IMR-90 (cell line): ENCODE measurements at regions not wholly inside any gene's neighbourhood (a gene's known extent, or its start where the extent isn't known, plus 50 kb on each side); places are given as distances from the start of the nearest gene placed in this dataset.
A peak's percentile ranks its signal among the peaks of the same experiment; 100 is the strongest.

Experiments used
- ATAC-seq: fragments of 200-7000 bp; cut with Tn5 transposase; 2 replicates; pipeline ENCODE4 v1.9.1; 2020; ENCODE audit warnings: low read depth, mild to moderate bottlenecking, moderate library complexity
- BruUV-seq: library from RNA; stranded (reverse); fragments of 400-500 nt; replicated peaks from 2 replicates; lab custom pipeline; 2021; lab: Mats Ljungman, UMichigan
- CTCF ChIA-PET: fragments of 300-600 bp; formaldehyde crosslinking; extraction: SDS; loops from one replicate; lab custom pipeline; 2021; ENCODE audit warnings: antibody characterized with exemption; lab: Yijun Ruan, JAX
- POLR2A ChIA-PET: fragments of 300-600 bp; sonication (Branson Sonifier 250); formaldehyde crosslinking; loops from one replicate; lab custom pipeline; 2022; ENCODE audit warnings: antibody characterized with exemption; ENCODE audit not compliant: unreplicated experiment; lab: Charles Lee
- DNase-seq: peaks from one replicate; pipeline ENCODE4 v3.0.0; 2013
- H2AFZ ChIP-seq: replicated peaks from 2 replicates; pipeline ENCODE3; 2013; ENCODE audit warnings: low read length, mild to moderate bottlenecking; ENCODE audit not compliant: poor library complexity
- H2AK5ac ChIP-seq: 2 replicates; pipeline ENCODE4 v1.6.1; 2013; ENCODE audit warnings: low read depth, low read length, inconsistent platforms
- H2AK9ac ChIP-seq: replicated peaks from 2 replicates; pipeline ENCODE3; 2013; ENCODE audit warnings: mild to moderate bottlenecking, low read depth, low read length, moderate library complexity; ENCODE audit not compliant: poor library complexity
- H2BK120ac ChIP-seq: 2 replicates; pipeline ENCODE4 v1.6.1; 2013; ENCODE audit warnings: low read depth, low read length, inconsistent platforms
- H2BK15ac ChIP-seq: 3 replicates; pipeline ENCODE4 v1.6.1; 2013; ENCODE audit warnings: low read depth, low read length, inconsistent platforms
- H2BK20ac ChIP-seq: 2 replicates; pipeline ENCODE4 v1.6.1; 2013; ENCODE audit warnings: low read depth, mild to moderate bottlenecking, inconsistent platforms, low read length, moderate library complexity
- H2BK5ac ChIP-seq: 2 replicates; pipeline ENCODE4 v1.6.1; 2013; ENCODE audit warnings: mild to moderate bottlenecking, low read depth, low read length, inconsistent platforms; ENCODE audit not compliant: poor library complexity, severe bottlenecking
- H3K14ac ChIP-seq: replicated peaks from 2 replicates; pipeline ENCODE4 v1.6.1; 2013; ENCODE audit warnings: low read depth, low read length, inconsistent platforms
- H3K18ac ChIP-seq: 2 replicates; pipeline ENCODE4 v1.6.1; 2013; ENCODE audit warnings: low read depth, low read length, control low read depth
- H3K23ac ChIP-seq: 2 replicates; pipeline ENCODE4 v1.6.1; 2013; ENCODE audit warnings: low read depth, low read length, inconsistent platforms
- H3K27ac ChIP-seq: 2 replicates; pipeline ENCODE4 v1.5.1; 2013; ENCODE audit warnings: mild to moderate bottlenecking, control low read depth, low read length; ENCODE audit not compliant: insufficient read depth
- H3K27me3 ChIP-seq: 2 replicates; pipeline ENCODE4 v1.6.1; 2013; ENCODE audit warnings: low read length; ENCODE audit not compliant: control insufficient read depth, insufficient read depth
- H3K36me3 ChIP-seq: 2 replicates; pipeline ENCODE4 v1.6.1; 2013; ENCODE audit warnings: low read length, mixed read lengths; ENCODE audit not compliant: control insufficient read depth, insufficient read depth
- H3K4ac ChIP-seq: 2 replicates; pipeline ENCODE4 v1.6.1; 2013; ENCODE audit warnings: low read depth, low read length, inconsistent platforms
- H3K4me1 ChIP-seq: 2 replicates; pipeline ENCODE4 v1.6.1; 2013; ENCODE audit warnings: low read length, mixed read lengths; ENCODE audit not compliant: control insufficient read depth, insufficient read depth
- H3K4me2 ChIP-seq: 2 replicates; pipeline ENCODE4 v1.6.1; 2013; ENCODE audit warnings: low read depth, mild to moderate bottlenecking, control low read depth, low read length, moderate library complexity
- H3K4me3 ChIP-seq: 2 replicates; pipeline ENCODE4 v1.5.1; 2013; ENCODE audit warnings: low read depth, mild to moderate bottlenecking, control low read depth, low read length, moderate library complexity; ENCODE audit not compliant: insufficient read depth
- H3K56ac ChIP-seq: 2 replicates; pipeline ENCODE4 v1.6.1; 2013; ENCODE audit warnings: low read length, inconsistent platforms; ENCODE audit not compliant: insufficient read depth; ENCODE audit errors: extremely low read depth
- H3K79me1 ChIP-seq, 2 experiments: 2 replicates each; pipeline ENCODE4 v1.6.1; 2013; ENCODE audit warnings: low read length in 2 of 2, inconsistent platforms in 1 of 2, low read depth in 1 of 2
- H3K9ac ChIP-seq: 2 replicates; pipeline ENCODE4 v1.6.1; 2013; ENCODE audit warnings: low read depth, low read length, control low read depth
- H3K9me1 ChIP-seq: 2 replicates; pipeline ENCODE4 v1.6.1; 2013; ENCODE audit warnings: low read length, inconsistent platforms; ENCODE audit not compliant: insufficient read depth
- H3K9me3 ChIP-seq: 2 replicates; pipeline ENCODE4 v1.6.1; 2013; ENCODE audit warnings: low read length; ENCODE audit not compliant: control insufficient read depth, insufficient read depth
- H4K20me1 ChIP-seq: 2 replicates; pipeline ENCODE4 v1.6.1; 2013; ENCODE audit warnings: low read length, inconsistent platforms; ENCODE audit not compliant: insufficient read depth
- H4K5ac ChIP-seq: 2 replicates; pipeline ENCODE4 v1.6.1; 2013; ENCODE audit warnings: mild to moderate bottlenecking, low read depth, low read length, control low read depth
- H4K8ac ChIP-seq, 2 experiments: 2 replicates each; pipeline ENCODE4 v1.6.1; 2013; ENCODE audit warnings: low read depth in 2 of 2, low read length in 2 of 2, control low read depth in 1 of 2, inconsistent platforms in 1 of 2
- H4K91ac ChIP-seq: 2 replicates; pipeline ENCODE4 v1.6.1; 2013; ENCODE audit warnings: low read depth, low read length, inconsistent platforms; ENCODE audit not compliant: insufficient read depth
- BHLHE40 ChIP-seq: fragments of 150-350 bp; IDR thresholded peaks from 2 replicates; pipeline ENCODE4 v1.6.1; 2016; ENCODE audit warnings: mild to moderate bottlenecking, low read depth, low read length
- CEBPB ChIP-seq: IDR thresholded peaks from 2 replicates; pipeline ENCODE4 v1.6.1; 2012; ENCODE audit warnings: low read depth, low read length, improper control_type of control experiment
- ELK1 ChIP-seq: fragments of 150-350 bp; IDR thresholded peaks from 2 replicates; pipeline ENCODE4 v1.6.1; 2016; ENCODE audit warnings: low read depth, mild to moderate bottlenecking, low read length, moderate library complexity, borderline replicate concordance
- FOS ChIP-seq: fragments of 150-350 bp; IDR thresholded peaks from 2 replicates; pipeline ENCODE4 v1.6.1; 2016; ENCODE audit warnings: low read depth, low read length
- MAFK ChIP-seq: IDR thresholded peaks from 2 replicates; pipeline ENCODE4 v1.6.1; 2012; ENCODE audit warnings: low read depth, low read length, improper control_type of control experiment
- POLR2A ChIP-seq: IDR thresholded peaks from 2 replicates; pipeline ENCODE4 v1.6.1; 2012; ENCODE audit warnings: mild to moderate bottlenecking, low read depth, low read length
- RAD21 ChIP-seq: IDR thresholded peaks from 2 replicates; pipeline ENCODE4 v1.6.1; 2012; ENCODE audit warnings: low read length, improper control_type of control experiment
- RCOR1 ChIP-seq: IDR thresholded peaks from 2 replicates; pipeline ENCODE4 v1.6.1; 2012; ENCODE audit warnings: mild to moderate bottlenecking, low read length, improper control_type of control experiment; ENCODE audit not compliant: insufficient replicate concordance
- RFX5 ChIP-seq: IDR thresholded peaks from 2 replicates; pipeline ENCODE4 v1.8.0; 2012; ENCODE audit warnings: low read depth, mild to moderate bottlenecking, low read length, moderate library complexity
- USF2 ChIP-seq: fragments of 150-350 bp; IDR thresholded peaks from 2 replicates; pipeline ENCODE4 v1.6.1; 2017; ENCODE audit warnings: mild to moderate bottlenecking, antibody characterized with exemption, low read length, low read depth
- WGBS, 2 experiments: methylation state at CpG; one replicate each; pipeline versions ENCODE4 v1.1.5 to v1.1.7; 2013; ENCODE audit warnings: missing lambda C conversion rate in 2 of 2; ENCODE audit not compliant: insufficient read length in 1 of 2; ENCODE audit errors: extremely low coverage in 2 of 2; 5-methylcytosine and 5-hydroxymethylcytosine counted together
- dilution Hi-C: fragments of 300-500 bp; cut with HindIII; formaldehyde crosslinking; loops from one replicate; pipeline ENCODE4 v1.14.3; 2018; ENCODE audit warnings: low sequenced_read_pairs; ENCODE audit not compliant: unreplicated experiment
- in situ Hi-C: fragments of 300-500 bp; cut with MboI; formaldehyde crosslinking; loops from 3 replicates; pipeline ENCODE4 v1.14.3; 2019; ENCODE audit warnings: low sequenced_read_pairs, inconsistent platforms, mixed read lengths
- intact Hi-C: fragments of 100-400 bp; cut with micrococcal nuclease; formaldehyde crosslinking; loops from 2 replicates; pipeline ENCODE4 v1.10.0; 2022

- Histone ChIP-seq H3K4me3 (no peak overlapping the region), H2BK5ac (no peak overlapping the region), H3K36me3 (no peaks in the 10 kb centered on the region), H4K8ac (no peak overlapping the region), H3K56ac (no peak overlapping the region), H3K18ac (no peak overlapping the region; the same call in 1 of the 2 replicates), H2BK120ac (no peak overlapping the region), H3K27ac (no peak overlapping the region), H3K9me3 (no peaks in the 10 kb centered on the region), H2AK5ac (no peak overlapping the region), H3K27me3 (peaks cover 25% of the 10 kb centered on the region), H3K9me1 (peaks cover 3% of the 10 kb centered on the region; the same call in 1 of the 2 replicates), H3K79me1 (no peaks in the 10 kb centered on the region), H4K91ac (no peak overlapping the region), H2BK20ac (no peak overlapping the region), H3K4me2 (no peak overlapping the region), H2AFZ (no peak overlapping the region), H2AK9ac (no peak overlapping the region), H4K5ac (no peak overlapping the region), H3K14ac (no peak overlapping the region), H4K20me1 (peaks cover 4% of the 10 kb centered on the region; the same call in 1 of the 2 replicates), H3K9ac (no peak overlapping the region), H3K23ac (no peak overlapping the region), H3K4ac (no peak overlapping the region), H3K4me1 (peaks cover 6% of the 10 kb centered on the region; the same call in 1 of the 2 replicates), H2BK15ac (no peak overlapping the region)
- peak; percentile 30 for DNase-seq
- no peak for ATAC-seq
- ChIA-PET CTCF (interaction anchor here (1.2 kb wide), 1 partner anchor 141 kb away, joined by 3 read pairs; no protein-coding TSS in a partner anchor), POLR2A (no interaction called here)
- dilution Hi-C loops (no loop called here), in situ Hi-C loops (no loop called here), intact Hi-C loops (loop anchor here (10.0 kb wide), 1 partner anchor 131 kb away; no protein-coding TSS in a partner anchor)
- TF ChIP-seq MAFK: no peak
- no peak for TF ChIP-seq USF2
- TF ChIP-seq CEBPB: no peak
- TF ChIP-seq RFX5: no peak
- TF ChIP-seq FOS: no peak
- TF ChIP-seq RAD21: no peak
- no peak for TF ChIP-seq ELK1
- no peak for TF ChIP-seq BHLHE40
- no peak for TF ChIP-seq RCOR1
- no peak for TF ChIP-seq POLR2A
- no CpG with 5 or more reads among the region's 3 CpGs for WGBS, 2 experiments
- no TSS peak for BruUV-seq
These were observed 161.6 kb upstream of the MARCKS start for GRCh38 chr6:113695516-113695915.
